ENCODE measurements at regions not wholly inside any gene's neighbourhood (a gene's known extent, or its start where the extent isn't known, plus 50 kb on each side); places are given as distances from the start of the nearest gene placed in this dataset.
"Not testable (repeated sequence)": the region's sequence is repeated elsewhere in the genome, so short reads cannot be mapped to it uniquely, and the experiment has no call there.

GRCh38 chr2:142714600-142714999 lies 162.9 kb upstream of the KYNU start:
- Histone ChIP-seq H3K27me3 (replicated peaks; ENCODE audit: control insufficient read depth, insufficient read depth, low read length) (no peaks in the 10 kb centered on the region), H3K36me3 (ENCODE audit: control insufficient read depth, insufficient read depth, low read length, severe bottlenecking) (no peaks in the 10 kb centered on the region), H3K4me3 (ENCODE audit: low read length) (no peak overlapping the region), H3K9me3 (ENCODE audit: control insufficient read depth, low read length) (no peaks in the 10 kb centered on the region), H3K4me1 (ENCODE audit: control insufficient read depth, insufficient read depth, low read length) (peaks cover 11% of the 10 kb centered on the region), H3K9ac (ENCODE audit: low read length) (no peak overlapping the region)
- DNase-seq (ENCODE audit: low read depth): no peak

- H3K9ac ChIP-seq (ENCODE audit: low read length): no peak overlapping the region
- H3K4me3 ChIP-seq (ENCODE audit: low read length): no peak overlapping the region
- H3K27me3 ChIP-seq (replicated peaks; ENCODE audit: control insufficient read depth, insufficient read depth, low read length): no peaks in the 10 kb centered on the region
- no peak for DNase-seq (ENCODE audit: low read depth)
- H3K36me3 ChIP-seq (ENCODE audit: control insufficient read depth, insufficient read depth, low read length, severe bottlenecking): no peaks in the 10 kb centered on the region
- H3K4me1 ChIP-seq (ENCODE audit: control insufficient read depth, insufficient read depth, low read length): no peaks in the 10 kb centered on the region
- no peaks in the 10 kb centered on the region for H3K9me3 ChIP-seq (ENCODE audit: control insufficient read depth, low read length)
These were observed 167.1 kb upstream of the KYNU start for GRCh38 chr2:142710336-142710735.

- H3K4me3 ChIP-seq (ENCODE audit: low read length): no peak overlapping the region
- no peaks in the 10 kb centered on the region for H3K9me3 ChIP-seq (ENCODE audit: control insufficient read depth, low read length)
- H3K36me3 ChIP-seq (ENCODE audit: control insufficient read depth, insufficient read depth, low read length, severe bottlenecking): no peaks in the 10 kb centered on the region
- no peaks in the 10 kb centered on the region for H3K4me1 ChIP-seq (ENCODE audit: control insufficient read depth, insufficient read depth, low read length)
- no peaks in the 10 kb centered on the region for H3K27me3 ChIP-seq (replicated peaks; ENCODE audit: control insufficient read depth, insufficient read depth, low read length)
- DNase-seq (ENCODE audit: low read depth): no peak
- H3K9ac ChIP-seq (ENCODE audit: low read length): no peak overlapping the region
These were observed 170.1 kb upstream of the KYNU start for GRCh38 chr2:142707318-142707717.

GRCh38 chr2:142702397-142702796 lies 175.1 kb upstream of the KYNU start:
- H3K9me3 ChIP-seq (ENCODE audit: control insufficient read depth, low read length); H3K36me3 ChIP-seq (ENCODE audit: control insufficient read depth, insufficient read depth, low read length, severe bottlenecking); DNase-seq (ENCODE audit: low read depth); H3K9ac ChIP-seq (ENCODE audit: low read length); H3K4me3 ChIP-seq (ENCODE audit: low read length); H3K27me3 ChIP-seq (replicated peaks; ENCODE audit: control insufficient read depth, insufficient read depth, low read length); H3K4me1 ChIP-seq (ENCODE audit: control insufficient read depth, insufficient read depth, low read length): not testable (repeated sequence)

- not testable (repeated sequence) for H3K4me1 ChIP-seq (ENCODE audit: control insufficient read depth, insufficient read depth, low read length); DNase-seq (ENCODE audit: low read depth); H3K9me3 ChIP-seq (ENCODE audit: control insufficient read depth, low read length); H3K36me3 ChIP-seq (ENCODE audit: control insufficient read depth, insufficient read depth, low read length, severe bottlenecking); H3K27me3 ChIP-seq (replicated peaks; ENCODE audit: control insufficient read depth, insufficient read depth, low read length); H3K4me3 ChIP-seq (ENCODE audit: low read length); H3K9ac ChIP-seq (ENCODE audit: low read length)
These were observed 181.9 kb upstream of the KYNU start for GRCh38 chr2:142695350-142696257.

- no peak overlapping the region for H3K4me3 ChIP-seq (ENCODE audit: low read length)
- H3K9me3 ChIP-seq (ENCODE audit: control insufficient read depth, low read length): no peaks in the 10 kb centered on the region
- H3K4me1 ChIP-seq (ENCODE audit: control insufficient read depth, insufficient read depth, low read length): no peaks in the 10 kb centered on the region
- H3K9ac ChIP-seq (ENCODE audit: low read length): no peak overlapping the region
- no peaks in the 10 kb centered on the region for H3K27me3 ChIP-seq (replicated peaks; ENCODE audit: control insufficient read depth, insufficient read depth, low read length)
- no peaks in the 10 kb centered on the region for H3K36me3 ChIP-seq (ENCODE audit: control insufficient read depth, insufficient read depth, low read length, severe bottlenecking)
- no peak for DNase-seq (ENCODE audit: low read depth)
These were observed 183.2 kb upstream of the KYNU start for GRCh38 chr2:142694282-142694681.

- DNase-seq (ENCODE audit: low read depth): no peak
- no peak overlapping the region for H3K4me3 ChIP-seq (ENCODE audit: low read length)
- no peaks in the 10 kb centered on the region for H3K4me1 ChIP-seq (ENCODE audit: control insufficient read depth, insufficient read depth, low read length)
- no peaks in the 10 kb centered on the region for H3K27me3 ChIP-seq (replicated peaks; ENCODE audit: control insufficient read depth, insufficient read depth, low read length)
- H3K9me3 ChIP-seq (ENCODE audit: control insufficient read depth, low read length): no peaks in the 10 kb centered on the region
- H3K9ac ChIP-seq (ENCODE audit: low read length): no peak overlapping the region
- no peaks in the 10 kb centered on the region for H3K36me3 ChIP-seq (ENCODE audit: control insufficient read depth, insufficient read depth, low read length, severe bottlenecking)
These were observed 184.1 kb upstream of the KYNU start for GRCh38 chr2:142693171-142693950.

- no peak overlapping the region for H3K9ac ChIP-seq (ENCODE audit: low read length)
- no peak overlapping the region for H3K4me3 ChIP-seq (ENCODE audit: low read length)
- no peaks in the 10 kb centered on the region for H3K27me3 ChIP-seq (replicated peaks; ENCODE audit: control insufficient read depth, insufficient read depth, low read length)
- DNase-seq (ENCODE audit: low read depth): no peak
- no peaks in the 10 kb centered on the region for H3K9me3 ChIP-seq (ENCODE audit: control insufficient read depth, low read length)
- H3K4me1 ChIP-seq (ENCODE audit: control insufficient read depth, insufficient read depth, low read length): no peaks in the 10 kb centered on the region
- H3K36me3 ChIP-seq (ENCODE audit: control insufficient read depth, insufficient read depth, low read length, severe bottlenecking): no peaks in the 10 kb centered on the region
These were observed 188.4 kb upstream of the KYNU start for GRCh38 chr2:142688856-142689605.

- H3K4me1 ChIP-seq (ENCODE audit: control insufficient read depth, insufficient read depth, low read length): no peaks in the 10 kb centered on the region
- H3K36me3 ChIP-seq (ENCODE audit: control insufficient read depth, insufficient read depth, low read length, severe bottlenecking): no peaks in the 10 kb centered on the region
These were observed 190.0 kb upstream of the KYNU start for GRCh38 chr2:142687509-142687908.

GRCh38 chr2:142687075-142687474 lies 190.4 kb upstream of the KYNU start:
- Histone ChIP-seq H3K4me3 (ENCODE audit: low read length) (no peak overlapping the region), H3K9me3 (ENCODE audit: control insufficient read depth, low read length) (no peaks in the 10 kb centered on the region), H3K4me1 (ENCODE audit: control insufficient read depth, insufficient read depth, low read length) (no peaks in the 10 kb centered on the region), H3K9ac (ENCODE audit: low read length) (no peak overlapping the region), H3K27me3 (replicated peaks; ENCODE audit: control insufficient read depth, insufficient read depth, low read length) (no peaks in the 10 kb centered on the region), H3K36me3 (ENCODE audit: control insufficient read depth, insufficient read depth, low read length, severe bottlenecking) (no peaks in the 10 kb centered on the region)
- DNase-seq (ENCODE audit: low read depth): no peak

More at GRCh38 chr2:142687509-142687908, 190.0 kb upstream of the KYNU start:
- H3K9ac ChIP-seq (ENCODE audit: low read length): no peak overlapping the region
- no peak for DNase-seq (ENCODE audit: low read depth)
- no peaks in the 10 kb centered on the region for H3K27me3 ChIP-seq (replicated peaks; ENCODE audit: control insufficient read depth, insufficient read depth, low read length)
- no peaks in the 10 kb centered on the region for H3K9me3 ChIP-seq (ENCODE audit: control insufficient read depth, low read length)
- H3K4me3 ChIP-seq (ENCODE audit: low read length): no peak overlapping the region

- H3K4me1 ChIP-seq (ENCODE audit: control insufficient read depth, insufficient read depth, low read length): no peaks in the 10 kb centered on the region
- no peak for DNase-seq (ENCODE audit: low read depth)
- no peaks in the 10 kb centered on the region for H3K9me3 ChIP-seq (ENCODE audit: control insufficient read depth, low read length)
- H3K4me3 ChIP-seq (ENCODE audit: low read length): no peak overlapping the region
- H3K36me3 ChIP-seq (ENCODE audit: control insufficient read depth, insufficient read depth, low read length, severe bottlenecking): no peaks in the 10 kb centered on the region
- no peaks in the 10 kb centered on the region for H3K27me3 ChIP-seq (replicated peaks; ENCODE audit: control insufficient read depth, insufficient read depth, low read length)
- H3K9ac ChIP-seq (ENCODE audit: low read length): no peak overlapping the region
These were observed 192.8 kb upstream of the KYNU start for GRCh38 chr2:142684667-142685066.

Data from adipocyte (in vitro differentiated cells).